ENCODE measurements at regions not wholly inside any gene's neighbourhood (a gene's known extent, or its start where the extent isn't known, plus 50 kb on each side); places are given as distances from the start of the nearest gene placed in this dataset.

GRCh38 chr2:118496870-118497611 is 350.4 kb downstream of the EN1 start:
- no peak for DNase-seq

- no peak for DNase-seq
Observed at GRCh38 chr2:118496467-118496866, 351.0 kb downstream of the EN1 start.

GRCh38 chr2:118495290-118495689 is 352.2 kb downstream of the EN1 start:
- no peak for DNase-seq

- DNase-seq: no peak
Observed at GRCh38 chr2:118493213-118493612, 354.2 kb downstream of the EN1 start.

GRCh38 chr2:118492335-118492734 is 355.1 kb downstream of the EN1 start:
- no peak for DNase-seq

- no peak for DNase-seq
Observed at GRCh38 chr2:118490330-118490729, 357.1 kb downstream of the EN1 start.

- no peak for DNase-seq
Observed at GRCh38 chr2:118489712-118490299, 357.6 kb downstream of the EN1 start.

- DNase-seq: no peak
Observed at GRCh38 chr2:118481299-118481698, 366.1 kb downstream of the EN1 start.

- DNase-seq: no peak
Observed at GRCh38 chr2:118479020-118479419, 368.4 kb downstream of the EN1 start.

GRCh38 chr2:118477111-118477862 is 370.2 kb downstream of the EN1 start:
- no peak for DNase-seq

GRCh38 chr2:118475622-118476205 is 371.7 kb downstream of the EN1 start:
- no peak for DNase-seq

- no peak for DNase-seq
Observed at GRCh38 chr2:118474541-118474920, 372.9 kb downstream of the EN1 start.

- DNase-seq: no peak
Observed at GRCh38 chr2:118473846-118474540, 373.5 kb downstream of the EN1 start.

GRCh38 chr2:118473241-118473640 is 374.2 kb downstream of the EN1 start:
- no peak for DNase-seq

GRCh38 chr2:118470297-118470696 is 377.2 kb downstream of the EN1 start:
- no peak for DNase-seq

- no peak for DNase-seq
Observed at GRCh38 chr2:118469103-118469502, 378.3 kb downstream of the EN1 start.

GRCh38 chr2:118464546-118465265 is 376.4 kb downstream of the INSIG2 start:
- DNase-seq: no peak

GRCh38 chr2:118464046-118464445 is 375.8 kb downstream of the INSIG2 start:
- no peak for DNase-seq

- no peak for DNase-seq
Observed at GRCh38 chr2:118460425-118460824, 372.2 kb downstream of the INSIG2 start.

GRCh38 chr2:118459426-118459825 is 371.2 kb downstream of the INSIG2 start:
- no peak for DNase-seq

- DNase-seq: no peak
Observed at GRCh38 chr2:118457951-118458350, 369.7 kb downstream of the INSIG2 start.

- no peak for DNase-seq
Observed at GRCh38 chr2:118449401-118449800, 361.1 kb downstream of the INSIG2 start.

Data from NCI-H2081 treated with DMSO at 0.1 percent for 48 hours (cell line).